ENCODE measurements at regions not wholly inside any gene's neighbourhood (a gene's known extent, or its start where the extent isn't known, plus 50 kb on each side); places are given as distances from the start of the nearest gene placed in this dataset.
A peak's percentile ranks its signal among the peaks of the same experiment; 100 is the strongest.

GRCh38 chr6:119446609-119447008 is 97.0 kb upstream of the MAN1A1 start:
- in situ Hi-C loops (cut with MboI) (no loop called here), intact Hi-C loops (cut with micrococcal nuclease) (no loop called here)
- Histone ChIP-seq H3K9me3 (replicated peaks; ENCODE audit: control insufficient read depth, insufficient read depth, low read depth, low read length) (peaks cover 5% of the 10 kb centered on the region; the same call in 1 of the 2 replicates), H3K4me3 (no peak overlapping the region), H3K9me1 (ENCODE audit: control insufficient read depth, insufficient read depth, low read length) (no peaks in the 10 kb centered on the region), H4K20me1 (replicated peaks; ENCODE audit: control insufficient read depth, insufficient read depth, low read length) (no peaks in the 10 kb centered on the region), H3K36me3 (ENCODE audit: control insufficient read depth, insufficient read depth, low read length) (no peaks in the 10 kb centered on the region), H3K27me3 (ENCODE audit: control insufficient read depth in 2 of 2, insufficient read depth in 2 of 2, low read length in 2 of 2) (no peaks in the 10 kb centered on the region), H3K9ac (ENCODE audit: insufficient read depth in 1 of 2, low read depth in 2 of 2, low read length in 2 of 2) (no peak overlapping the region), H3K4me1 (replicated peaks in 1 of 2; ENCODE audit: control insufficient read depth in 2 of 2, insufficient read depth in 2 of 2, low read length in 2 of 2) (peaks cover 0 to 31% of the 10 kb centered on the region in 2 experiments; a peak in 2 of 5 replicates), H3K4me2 (ENCODE audit: insufficient read depth, low read length) (no peak overlapping the region), H3K27ac (ENCODE audit: extremely low read depth, low read depth, low read length) (no peak overlapping the region), H2AFZ (ENCODE audit: low read depth, low read length) (0 out of 2 replicates have a peak overlapping the region, but pooled peaks have one; percentile 18), H3K79me2 (ENCODE audit: control insufficient read depth, insufficient read depth, low read length) (no peaks in the 10 kb centered on the region)
- ATAC-seq: no peak
- ChIA-PET CTCF (ENCODE audit: low intra/inter-chr PET ratio) (no interaction called here), POLR2A (interaction anchor here (1.2 to 1.3 kb wide), 2 partner anchors 11 to 23 kb away, joined by 3 to 4 read pairs; no protein-coding TSS in a partner anchor)
- DNase-seq (ENCODE audit: extremely low read depth in 1 of 4, low spot score in 3 of 4): peak in 1 of 4 experiments; percentile 15
- WGBS (ENCODE audit: insufficient coverage, low coverage, missing lambda C conversion rate): 22% methylated on average over 2 of the region's 2 CpGs
- TF ChIP-seq NFIC (IDR thresholded peaks at IDR 0.05) (peak; percentile 57; the same call in 1 of the 2 replicates), ZNF354B (CRISPR knock-in tag; IDR thresholded peaks at IDR 0.05) (no peak), NRF1 (conservative IDR thresholded peaks at IDR 0.05 in 1 of 2, IDR thresholded peaks at IDR 0.05 in 1 of 2) (peak; percentile 35 to 39; a peak in 2 of 4 replicates)
- FAIRE-seq: no peak
- BruUV-seq (replicated peaks): no TSS peak

GRCh38 chr6:119446115-119446554 is 96.6 kb upstream of the MAN1A1 start:
- ChIA-PET POLR2A (interaction anchor here (1.2 to 1.3 kb wide), 2 partner anchors 12 to 24 kb away, joined by 3 to 4 read pairs; no protein-coding TSS in a partner anchor), CTCF (ENCODE audit: low intra/inter-chr PET ratio) (no interaction called here)
- FAIRE-seq (no peak), DNase-seq (ENCODE audit: extremely low read depth in 1 of 4, low spot score in 3 of 4) (peak in 2 of 4 experiments; percentile 29 to 36), ATAC-seq (peak; percentile 84)
- H2AFZ ChIP-seq (ENCODE audit: low read depth, low read length): peak overlapping the region; percentile 18; the same call in 1 of the 2 replicates
- no peaks in the 10 kb centered on the region for H4K20me1 ChIP-seq (replicated peaks; ENCODE audit: control insufficient read depth, insufficient read depth, low read length)
- no peaks in the 10 kb centered on the region for H3K36me3 ChIP-seq (ENCODE audit: control insufficient read depth, insufficient read depth, low read length)
- no peak overlapping the region for H3K9ac ChIP-seq (ENCODE audit: insufficient read depth in 1 of 2, low read depth in 2 of 2, low read length in 2 of 2)
- WGBS (ENCODE audit: insufficient coverage, low coverage, missing lambda C conversion rate): 63% methylated on average over 1 of the region's 1 CpG
- peaks cover 5% of the 10 kb centered on the region; the same call in 1 of the 2 replicates for H3K9me3 ChIP-seq (replicated peaks; ENCODE audit: control insufficient read depth, insufficient read depth, low read depth, low read length)
- in situ Hi-C loops (cut with MboI) (no loop called here), intact Hi-C loops (cut with micrococcal nuclease) (no loop called here)
- no peaks in the 10 kb centered on the region for H3K27me3 ChIP-seq (ENCODE audit: control insufficient read depth in 2 of 2, insufficient read depth in 2 of 2, low read length in 2 of 2)
- no peak overlapping the region; the same call in 2 of the 3 replicates for H3K27ac ChIP-seq (ENCODE audit: extremely low read depth, low read depth, low read length)
- H3K4me2 ChIP-seq (ENCODE audit: insufficient read depth, low read length): no peak overlapping the region; the same call in 1 of the 2 replicates
- no peak overlapping the region for H3K4me3 ChIP-seq
- H3K4me1 ChIP-seq (replicated peaks in 1 of 2; ENCODE audit: control insufficient read depth in 2 of 2, insufficient read depth in 2 of 2, low read length in 2 of 2): peaks cover 0 to 31% of the 10 kb centered on the region in 2 experiments; a peak in 2 of 5 replicates
- no peaks in the 10 kb centered on the region for H3K9me1 ChIP-seq (ENCODE audit: control insufficient read depth, insufficient read depth, low read length)
- BruUV-seq (replicated peaks): no TSS peak
- no peaks in the 10 kb centered on the region for H3K79me2 ChIP-seq (ENCODE audit: control insufficient read depth, insufficient read depth, low read length)
- TF ChIP-seq PYGO2 (tag; IDR thresholded peaks at IDR 0.05) (no peak), CSDE1 (IDR thresholded peaks at IDR 0.05) (no peak), STAT6 (CRISPR knock-in tag; IDR thresholded peaks at IDR 0.05) (no peak), L3MBTL2 (IDR thresholded peaks at IDR 0.05) (no peak), ZNF24 (IDR thresholded peaks at IDR 0.05) (peak; percentile 14; the same call in 1 of the 2 replicates), TOE1 (IDR thresholded peaks at IDR 0.05; ENCODE audit: borderline replicate concordance) (no peak), TOE1 (CRISPR knock-in tag; IDR thresholded peaks at IDR 0.05; ENCODE audit: borderline replicate concordance, low read depth) (no peak), UBTF (IDR thresholded peaks at IDR 0.05; ENCODE audit: borderline replicate concordance in 1 of 2, low read depth in 2 of 2, low read length in 2 of 2) (no peak), ZBED1 (IDR thresholded peaks at IDR 0.05) (no peak)
